Dermis blood vessel endothelial cell (primary cell): ENCODE measurements at regions not wholly inside any gene's neighbourhood (a gene's known extent, or its start where the extent isn't known, plus 50 kb on each side); places are given as distances from the start of the nearest gene placed in this dataset.
"Not testable (repeated sequence)": the region's sequence is repeated elsewhere in the genome, so short reads cannot be mapped to it uniquely, and the experiment has no call there.

Source experiments
- DNase-seq: peaks from one replicate; pipeline ENCODE4 v3.0.0; 2010

DNA sequence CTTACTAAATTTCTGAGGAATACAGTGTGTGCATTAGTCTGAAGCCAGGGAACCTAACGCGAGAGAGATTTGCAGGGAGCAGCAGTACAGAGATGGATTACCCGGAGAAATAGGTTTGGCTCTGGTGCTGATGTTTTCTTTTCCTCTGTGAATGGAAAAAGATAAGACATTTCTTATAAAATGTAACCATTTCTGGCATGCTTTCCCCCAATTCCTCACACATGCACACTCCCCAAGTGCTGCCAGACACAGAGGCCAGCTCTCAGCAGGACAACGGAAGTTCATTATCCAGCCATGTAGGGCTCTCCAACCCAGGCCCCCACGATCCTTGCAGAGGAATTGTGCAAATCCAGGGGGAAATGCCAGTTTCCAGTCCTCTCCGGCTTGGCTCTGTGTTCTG lies 224.5 kb upstream of the MGAT5 start:
- DNase-seq, result no peak

DNA sequence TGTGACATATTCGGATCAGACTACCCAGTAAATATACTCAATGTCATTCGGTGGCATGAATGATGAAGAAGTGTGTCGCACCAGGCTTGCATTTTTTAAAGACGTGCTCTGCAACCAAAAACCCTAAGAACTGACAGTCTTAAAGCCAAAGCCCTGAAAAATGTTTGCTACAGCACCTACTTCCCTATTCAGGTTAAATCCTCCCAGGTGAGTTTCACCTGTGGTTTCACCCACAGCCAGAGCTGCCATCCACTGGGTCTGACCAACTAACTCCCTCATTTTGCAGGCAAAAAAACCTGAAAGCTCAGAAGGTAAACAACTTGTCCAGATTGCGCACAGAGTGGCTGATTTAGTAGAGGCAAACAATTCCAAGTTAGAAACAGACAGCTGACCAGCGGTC lies 222.3 kb upstream of the MGAT5 start:
- no peak for DNase-seq

DNA sequence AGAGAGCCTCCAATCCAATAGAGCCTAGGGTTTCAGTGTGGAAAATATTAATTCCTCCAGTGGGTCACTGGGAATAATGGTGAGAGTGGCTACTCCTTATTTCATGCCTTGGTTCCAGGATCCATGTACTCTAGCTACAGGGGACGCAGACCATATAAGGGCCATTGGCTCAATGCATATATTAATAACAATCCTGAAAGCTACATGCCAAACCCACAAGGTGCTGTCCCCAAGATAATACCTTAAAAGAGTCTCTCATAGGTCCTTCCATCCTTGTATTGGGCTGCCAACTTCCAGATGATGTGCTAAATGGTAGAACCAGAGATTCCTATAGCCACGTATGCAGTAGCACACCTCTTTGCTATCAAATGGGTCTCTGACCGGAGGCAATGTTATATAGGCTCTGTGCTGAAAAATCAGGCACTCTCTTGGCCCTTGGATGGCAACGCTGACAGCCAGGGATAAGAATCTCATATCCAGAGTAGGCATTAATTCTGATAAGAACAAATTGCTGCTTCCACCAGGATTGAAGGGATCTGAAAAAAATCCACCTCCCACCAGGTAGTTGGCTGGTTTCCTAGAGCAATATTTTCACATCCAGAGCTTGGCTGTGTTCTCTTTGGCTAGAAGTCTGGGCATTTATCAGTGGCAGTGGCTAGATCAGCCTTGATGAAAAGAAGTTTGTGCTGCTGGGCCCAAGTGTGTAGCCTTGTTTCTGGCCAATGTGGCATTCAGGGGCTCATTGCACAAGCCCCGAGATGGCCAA lies 218.1 kb upstream of the MGAT5 start:
- no peak for DNase-seq

DNA sequence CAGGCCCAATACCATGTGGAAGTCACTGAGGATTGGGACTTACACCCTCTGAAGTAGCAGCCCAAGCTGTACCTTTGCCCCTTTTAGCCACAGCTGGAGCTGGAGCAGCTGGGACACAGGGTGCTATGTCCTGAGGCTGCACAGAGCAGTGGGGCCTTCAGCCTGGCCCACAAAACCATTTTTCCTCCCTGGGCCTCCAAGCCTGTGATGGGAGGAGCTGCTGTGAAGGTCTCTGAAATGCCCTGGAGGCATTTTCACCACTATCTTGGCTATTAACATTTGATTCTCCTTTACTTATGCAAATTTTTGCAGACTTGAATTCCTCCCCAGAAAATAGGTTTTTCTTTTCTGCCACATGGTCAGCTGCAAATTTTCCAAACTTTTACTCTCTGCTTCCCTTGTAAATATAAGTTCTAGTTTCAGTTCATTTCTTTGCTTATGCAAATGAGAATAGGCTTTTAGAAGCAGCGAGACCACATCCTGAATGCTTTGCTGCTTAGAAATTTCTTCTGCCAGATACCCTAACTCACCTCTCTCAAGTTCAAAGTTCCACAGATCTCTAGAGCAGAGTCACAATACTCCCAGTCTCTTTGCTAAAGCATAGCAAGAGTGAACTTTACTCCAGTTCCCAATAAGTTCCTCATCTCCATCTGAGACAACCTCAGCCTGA lies 213.8 kb upstream of the MGAT5 start:
- DNase-seq, result no peak

DNA sequence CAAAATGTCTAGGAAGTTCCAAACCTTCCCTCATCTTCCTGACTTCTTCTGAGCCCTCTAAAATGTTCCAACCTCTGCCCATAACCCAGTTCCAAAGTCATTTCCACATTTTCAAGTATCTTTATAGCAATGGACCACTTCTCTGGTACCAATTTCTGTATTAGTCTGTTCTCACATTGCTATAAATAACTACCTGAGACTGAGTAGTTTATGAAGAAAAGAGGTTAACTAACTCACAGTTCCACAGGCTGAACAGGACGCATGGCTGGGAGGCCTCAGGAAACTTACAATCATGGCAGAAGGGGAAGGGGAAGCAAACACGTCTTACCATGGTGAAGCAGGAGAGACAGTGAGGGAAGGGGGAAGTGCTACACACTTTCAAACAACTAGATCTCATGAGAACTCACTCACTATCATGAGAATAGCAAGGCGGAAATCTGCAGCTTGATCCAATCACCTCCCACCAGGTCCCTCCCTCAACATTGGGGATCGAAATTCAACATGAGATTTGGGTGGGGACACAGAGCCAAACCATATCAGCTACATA lies 213.2 kb upstream of the MGAT5 start:
- DNase-seq, result not testable (repeated sequence)

DNA sequence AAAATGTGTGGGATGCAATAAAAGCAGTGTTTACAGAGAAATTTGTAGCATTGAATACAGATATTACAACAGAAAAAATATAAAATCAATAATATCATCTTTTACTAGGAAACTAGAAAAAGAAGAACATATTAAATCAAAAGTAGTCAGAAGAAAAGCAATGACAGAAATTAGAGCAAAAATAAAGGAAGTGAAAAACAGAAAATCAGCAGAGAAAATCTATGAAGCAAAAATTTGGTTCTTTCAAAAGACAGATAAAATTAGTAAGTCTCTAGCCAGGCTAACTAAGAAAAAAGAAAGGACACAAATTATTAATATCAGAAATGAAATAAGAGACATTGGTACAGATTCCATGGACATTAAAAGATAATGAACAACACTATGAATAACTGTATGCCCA lies 212.0 kb upstream of the MGAT5 start:
- DNase-seq, result no peak

DNA sequence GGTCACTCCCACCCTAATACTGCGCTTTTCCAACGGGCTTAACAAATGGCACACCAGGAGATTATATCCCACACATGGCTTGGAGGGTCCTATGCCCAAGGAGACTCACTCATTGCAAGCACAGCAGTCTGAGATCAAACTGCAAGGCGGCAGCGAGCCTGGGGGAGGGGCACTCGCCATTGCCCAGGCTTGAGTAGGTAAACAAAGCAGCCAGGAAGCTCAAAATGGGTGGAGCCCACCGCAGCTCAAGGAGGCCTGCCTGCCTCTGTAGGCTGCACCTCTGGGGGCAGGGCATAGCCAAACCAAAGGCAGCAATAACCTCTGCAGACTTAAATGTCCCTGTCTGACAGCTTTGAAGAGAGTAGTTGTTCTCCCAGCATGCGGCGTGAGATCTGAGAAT lies 210.8 kb upstream of the MGAT5 start:
- not testable (repeated sequence) for DNase-seq

DNA sequence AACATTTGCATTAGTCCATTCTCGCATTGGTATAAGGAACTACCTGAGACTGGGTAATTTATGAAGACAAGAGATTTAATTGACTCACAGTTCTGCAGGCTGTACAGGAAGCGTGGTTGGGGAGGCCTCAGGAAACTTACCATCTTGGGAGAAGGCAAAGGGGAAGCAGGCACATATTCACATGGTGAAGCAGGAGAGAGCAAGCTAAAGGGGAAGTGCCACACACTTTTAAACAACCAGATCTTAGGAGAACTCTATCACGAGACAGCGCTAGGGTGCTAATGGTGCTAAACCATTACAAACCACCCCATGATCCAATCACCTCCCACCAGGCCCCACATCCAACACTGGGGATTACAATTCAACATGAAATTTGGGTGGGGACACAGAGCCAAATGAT lies 201.7 kb upstream of the MGAT5 start:
- DNase-seq, result no peak

DNA sequence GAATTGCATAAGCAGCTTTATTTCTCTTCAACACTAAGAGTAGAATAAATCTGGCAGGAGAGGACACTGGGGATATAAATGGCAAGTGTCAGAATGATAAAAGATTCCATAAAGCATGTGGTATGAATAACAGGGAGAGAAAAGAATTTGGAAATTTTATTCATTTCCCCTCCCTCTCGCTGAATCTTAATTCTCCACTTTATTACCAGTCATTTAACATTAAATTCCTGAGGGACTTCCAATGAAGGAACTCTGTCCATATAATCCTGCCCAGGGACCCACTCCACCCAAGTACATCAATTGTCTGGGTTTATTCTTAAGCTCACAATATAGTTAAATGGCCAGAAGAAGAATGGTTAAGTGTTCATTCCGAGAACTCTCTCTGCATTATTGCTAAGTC lies 197.7 kb upstream of the MGAT5 start:
- DNase-seq, result no peak

DNA sequence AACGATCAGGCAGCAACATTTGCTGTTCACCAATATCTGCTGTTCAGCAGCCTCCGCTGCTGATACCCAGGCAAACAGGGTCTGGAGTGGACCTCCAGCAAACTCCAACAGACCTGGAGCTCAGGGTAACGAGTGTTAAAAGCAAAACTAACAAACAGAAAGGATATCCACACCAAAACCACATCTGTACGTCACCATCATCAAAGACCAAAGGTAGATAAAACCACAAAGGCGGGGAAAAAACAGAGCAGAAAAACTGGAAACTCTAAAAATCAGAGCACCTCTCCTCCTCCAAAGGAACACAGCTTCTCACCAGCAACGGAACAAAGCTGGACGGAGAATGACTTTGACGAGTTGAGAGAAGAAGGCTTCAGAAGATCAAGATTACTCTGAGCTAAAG lies 192.8 kb upstream of the MGAT5 start:
- DNase-seq, result not testable (repeated sequence)

DNA sequence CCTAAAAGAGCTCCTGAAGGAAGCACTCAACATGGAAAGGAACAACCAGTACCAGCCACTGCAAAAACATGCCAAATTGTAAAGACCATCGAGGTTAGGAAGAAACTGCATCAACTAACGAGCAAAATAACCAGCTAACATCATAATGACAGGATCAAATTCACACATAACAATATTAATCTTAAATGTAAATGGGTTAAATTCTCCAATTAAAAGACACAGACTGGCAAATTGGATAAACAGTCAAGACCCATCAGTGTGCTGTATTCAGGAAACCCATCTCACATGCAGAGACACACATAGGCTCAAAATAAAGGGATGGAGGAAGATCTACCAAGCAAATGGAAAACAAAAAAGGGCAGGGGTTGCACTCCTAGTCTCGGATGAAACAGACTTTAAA lies 191.6 kb upstream of the MGAT5 start:
- DNase-seq, result not testable (repeated sequence)

DNA sequence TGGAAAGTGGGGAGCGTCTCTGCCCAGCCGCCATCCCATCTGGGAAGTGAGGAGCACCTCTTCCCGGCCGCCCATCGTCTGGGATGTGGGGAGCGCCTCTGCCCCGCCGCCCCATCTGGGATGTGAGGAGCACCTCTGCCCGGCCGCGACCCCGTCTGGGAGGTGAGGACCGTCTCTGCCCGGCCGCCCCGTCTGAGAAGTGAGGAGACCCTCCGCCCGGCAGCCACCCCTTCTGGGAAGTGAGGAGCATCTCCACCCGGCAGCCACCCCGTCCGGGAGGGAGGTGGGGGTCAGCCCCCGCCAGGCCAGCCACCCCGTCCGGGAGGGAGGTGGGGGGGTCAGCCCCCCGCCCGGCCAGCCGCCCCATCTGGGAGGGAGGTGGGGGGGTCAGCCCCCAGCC lies 190.0 kb upstream of the MGAT5 start:
- DNase-seq, result not testable (repeated sequence)

DNA sequence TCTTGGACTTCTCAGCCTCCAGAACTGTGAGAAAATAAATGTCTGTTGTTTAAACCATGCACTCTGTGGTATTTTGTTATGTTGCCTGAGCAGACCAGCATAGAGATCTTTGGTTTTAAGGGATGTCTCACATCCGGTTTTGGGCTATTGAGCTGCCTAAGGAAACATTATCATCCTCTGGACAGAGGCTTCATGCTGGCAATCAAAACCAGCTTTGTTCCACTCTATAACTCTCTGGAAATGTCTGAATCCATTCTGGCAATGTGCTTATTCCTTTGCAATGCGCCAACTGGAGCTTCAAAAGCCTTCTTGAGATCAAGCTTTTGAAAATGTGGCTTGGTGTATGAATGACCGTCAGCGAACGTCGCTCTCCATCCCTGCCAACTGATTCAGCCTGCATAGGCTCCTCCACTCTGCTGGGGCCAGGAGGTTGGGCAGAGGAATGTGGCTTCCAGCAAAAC lies 183.6 kb upstream of the MGAT5 start:
- DNase-seq, result no peak

DNA sequence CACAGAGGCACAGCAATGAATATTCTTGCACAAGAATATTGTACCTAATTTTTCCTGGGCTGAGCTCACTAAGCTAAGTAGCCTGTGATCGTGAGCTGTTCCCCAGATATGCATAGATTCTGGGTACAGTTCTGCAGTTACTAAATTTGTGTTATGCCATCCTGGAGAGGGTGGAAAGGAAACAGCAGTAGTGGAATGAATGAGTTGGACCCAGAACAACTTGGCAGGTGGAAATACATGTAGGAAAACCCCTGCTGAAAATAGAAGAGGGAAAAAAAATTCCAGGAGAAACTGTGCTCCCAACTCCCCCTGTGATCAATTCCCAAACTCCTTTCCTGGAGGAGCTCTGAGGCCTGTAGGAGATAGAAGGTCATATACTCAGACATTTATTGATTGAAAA lies 181.5 kb upstream of the MGAT5 start:
- DNase-seq, result no peak

DNA sequence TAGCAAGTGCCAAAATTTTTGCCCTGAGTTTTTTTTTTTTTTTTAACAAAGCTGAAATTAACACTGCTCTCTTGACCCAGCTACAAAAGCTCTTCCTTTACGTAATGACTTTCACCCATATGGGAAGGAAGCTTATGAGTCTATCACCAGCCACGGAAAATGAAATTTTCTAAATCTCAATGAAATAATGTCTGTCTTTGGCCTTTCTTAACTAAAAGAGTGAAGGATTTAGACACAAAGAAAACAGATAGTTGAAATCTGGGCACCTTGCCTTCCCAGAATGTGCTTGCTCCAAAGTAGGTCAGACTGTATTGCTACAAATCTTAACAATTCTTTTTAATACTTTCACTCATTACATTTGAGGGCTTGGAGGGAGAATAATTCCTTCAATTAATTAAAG lies 180.8 kb upstream of the MGAT5 start:
- DNase-seq, result no peak

DNA sequence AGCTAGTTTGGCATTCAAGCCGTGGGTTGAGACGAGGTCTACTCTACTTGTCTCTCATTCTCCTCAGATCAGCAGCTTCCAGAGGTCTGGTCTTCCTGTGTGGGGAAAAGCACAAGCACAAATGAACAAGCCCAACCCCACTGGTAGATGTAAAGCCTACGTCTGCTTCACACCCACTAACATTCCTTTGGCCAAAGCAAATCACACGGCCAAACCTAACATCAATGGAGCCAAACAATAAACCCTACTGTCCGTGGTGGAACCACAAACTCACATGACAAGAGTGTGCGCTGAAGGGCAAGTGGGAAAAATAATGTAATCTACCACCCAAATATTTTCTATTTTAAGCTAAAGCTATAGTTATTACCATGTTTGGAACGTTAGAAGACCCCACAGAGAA lies 179.3 kb upstream of the MGAT5 start:
- DNase-seq, result no peak

DNA sequence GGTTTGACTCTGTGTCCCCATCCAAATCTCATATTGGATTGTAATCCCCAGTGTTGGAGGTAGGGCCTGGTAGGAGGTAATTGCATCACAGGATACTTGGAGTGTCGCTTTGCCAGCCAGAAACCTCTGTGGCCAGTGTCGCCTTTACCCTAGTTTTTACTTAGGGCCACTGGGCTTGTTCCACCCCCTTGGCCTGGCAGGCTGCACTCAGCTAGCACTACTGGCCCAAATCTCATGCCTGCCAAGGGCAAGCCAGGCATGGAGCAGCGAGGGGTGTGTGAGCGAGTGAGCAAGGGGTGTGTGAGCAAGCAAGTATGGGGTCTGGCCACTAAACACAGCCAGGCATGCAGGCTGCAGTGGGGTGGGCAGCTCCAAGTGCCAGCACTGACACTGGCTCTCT lies 178.7 kb upstream of the MGAT5 start:
- DNase-seq, result no peak

DNA sequence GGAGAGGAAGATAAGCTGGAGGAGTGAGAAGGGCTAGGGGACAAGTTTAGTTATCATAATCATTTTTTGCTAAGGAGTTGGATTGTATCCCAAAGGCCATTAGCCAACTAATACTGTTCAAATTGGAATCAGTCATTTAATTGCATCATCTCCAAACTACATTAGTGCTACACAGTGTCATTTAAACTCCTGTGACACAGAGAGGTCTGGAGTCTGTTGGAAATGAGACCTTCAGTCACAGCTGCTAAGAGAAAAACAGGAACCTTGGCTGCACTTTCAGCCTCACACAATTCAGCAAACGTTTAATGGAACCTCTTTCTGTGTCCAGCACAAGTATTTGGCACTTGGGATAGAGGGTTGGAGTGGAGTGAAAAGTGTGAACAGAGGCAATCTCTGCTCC lies 175.5 kb upstream of the MGAT5 start:
- DNase-seq, result no peak

DNA sequence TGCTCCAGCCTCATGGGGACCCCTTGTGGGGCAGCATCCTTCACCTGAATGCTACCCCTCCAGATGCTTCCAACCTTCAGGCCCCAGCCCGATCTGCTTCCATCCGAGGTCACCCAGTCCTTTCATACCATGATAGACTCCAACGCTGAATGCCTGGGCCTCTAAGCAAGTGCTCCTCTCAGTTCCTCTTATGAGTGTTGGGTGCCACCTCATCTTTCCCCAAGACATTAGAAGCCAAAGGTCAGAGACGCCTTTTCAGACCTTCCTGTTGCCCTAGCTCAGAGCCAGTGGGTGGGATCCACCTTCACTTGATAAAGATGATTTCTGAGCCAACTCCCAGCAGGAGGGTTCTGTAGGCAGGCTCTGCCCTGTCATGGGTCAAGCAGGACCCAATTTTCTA lies 174.5 kb upstream of the MGAT5 start:
- DNase-seq, result no peak

DNA sequence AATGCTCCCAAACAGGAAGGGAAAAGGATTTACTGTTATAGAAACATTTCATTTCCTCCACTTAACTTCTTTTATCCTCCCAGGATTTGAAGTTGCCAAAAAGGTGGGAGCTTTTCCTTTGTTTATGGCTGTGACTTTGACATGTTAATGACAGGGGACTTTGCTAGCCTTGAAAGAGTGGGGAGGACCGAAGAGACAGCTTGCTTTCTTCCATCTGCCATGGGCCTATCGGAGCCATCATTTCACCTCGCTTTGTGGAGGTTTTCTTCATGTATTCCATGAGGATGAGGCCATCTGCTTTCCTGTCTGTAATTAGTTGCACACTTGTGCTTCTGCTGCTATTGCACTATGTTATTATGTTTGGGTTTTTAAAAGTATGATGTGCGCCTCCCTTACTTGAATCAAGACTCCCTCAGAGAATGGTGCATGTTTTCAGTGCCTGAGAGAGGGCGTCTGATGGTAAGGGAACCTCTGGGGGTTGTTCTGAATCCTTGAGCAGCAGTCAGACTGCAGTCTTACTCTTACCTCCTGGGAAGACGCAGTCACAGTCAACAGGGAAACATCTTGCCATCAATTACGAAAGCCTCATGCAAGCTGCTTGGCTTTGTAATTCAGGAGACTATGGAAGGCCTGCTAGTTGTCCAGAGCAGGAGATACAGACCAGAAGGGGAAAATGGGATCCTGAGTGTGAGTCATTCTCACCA lies 173.3 kb upstream of the MGAT5 start:
- no peak for DNase-seq

DNA sequence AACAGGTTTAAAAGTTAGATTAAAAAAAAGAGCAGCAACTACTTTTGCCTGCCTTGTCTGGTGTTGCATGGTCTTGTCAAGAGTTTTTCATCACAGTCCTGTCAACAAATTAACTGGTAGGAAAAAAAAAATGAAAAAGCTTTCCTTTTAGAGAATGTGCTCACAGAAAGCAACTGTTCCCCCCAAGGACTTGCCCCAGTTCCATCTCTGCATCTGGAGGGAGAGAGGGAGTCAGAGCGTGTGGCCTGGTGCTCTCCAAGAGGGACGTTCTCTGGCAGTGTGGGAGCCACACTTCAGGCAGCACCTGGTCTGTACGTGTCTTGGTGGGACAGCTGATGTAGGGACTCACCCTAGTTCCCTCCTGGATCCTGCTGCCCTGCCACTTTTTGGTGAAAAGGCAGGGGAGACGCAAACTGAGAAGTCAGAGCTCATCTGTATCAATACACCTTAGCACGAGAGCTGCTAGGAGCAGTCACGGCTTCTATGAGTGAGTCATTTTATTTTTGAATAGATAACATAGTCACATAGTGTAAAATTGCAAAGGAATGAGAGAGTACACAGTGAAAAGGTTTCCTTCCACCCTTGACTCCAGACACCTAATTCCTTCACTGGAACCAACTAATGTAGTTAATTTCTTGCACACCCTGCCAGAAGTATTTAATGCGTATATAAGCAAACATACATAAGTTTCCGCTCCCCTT lies 172.5 kb upstream of the MGAT5 start:
- no peak for DNase-seq

DNA sequence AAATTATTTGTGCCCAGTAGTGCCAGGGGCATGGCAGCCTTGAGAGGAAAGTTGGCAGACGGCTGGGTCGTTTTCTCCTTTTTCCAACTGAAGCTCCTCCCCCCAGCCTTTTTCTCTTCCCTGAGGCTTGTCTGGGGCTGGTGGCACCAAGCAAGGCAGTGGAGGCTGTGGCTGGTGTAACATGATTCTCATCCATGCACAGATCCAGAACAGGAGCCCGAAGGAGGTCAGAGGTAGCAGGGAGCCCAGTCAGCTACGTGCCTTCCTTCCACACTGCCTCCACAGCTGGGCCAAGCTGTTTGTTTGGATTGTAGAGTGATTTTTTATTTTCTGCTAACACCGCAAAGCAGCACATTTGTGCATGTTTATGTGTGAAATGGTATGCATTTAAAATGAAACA lies 170.3 kb upstream of the MGAT5 start:
- DNase-seq, result no peak
